Neuron (in vitro differentiated cells): ENCODE measurements at regions not wholly inside any gene's neighbourhood (a gene's known extent, or its start where the extent isn't known, plus 50 kb on each side); places are given as distances from the start of the nearest gene placed in this dataset.

ENCODE experiments used
- H2AFZ ChIP-seq: one replicate; pipeline ENCODE4 v1.6.1; 2013; ENCODE audit warnings: low read depth, mild to moderate bottlenecking, inconsistent platforms, low read length, moderate library complexity
- H3K27me3 ChIP-seq: one replicate; pipeline ENCODE4 v1.6.1; 2013; ENCODE audit warnings: low read length; ENCODE audit not compliant: insufficient read depth
- H3K36me3 ChIP-seq: one replicate; pipeline ENCODE4 v1.6.1; 2013; ENCODE audit warnings: low read length; ENCODE audit not compliant: insufficient read depth
- H3K4me1 ChIP-seq: one replicate; pipeline ENCODE4 v1.6.1; 2013; ENCODE audit warnings: low read length; ENCODE audit not compliant: insufficient read depth
- H3K4me3 ChIP-seq: 2 replicates; pipeline ENCODE4 v1.5.1; 2013; ENCODE audit warnings: mild to moderate bottlenecking, low read length, moderate library complexity
- H3K9me3 ChIP-seq: one replicate; pipeline ENCODE4 v1.6.1; 2013; ENCODE audit warnings: low read length

DNA sequence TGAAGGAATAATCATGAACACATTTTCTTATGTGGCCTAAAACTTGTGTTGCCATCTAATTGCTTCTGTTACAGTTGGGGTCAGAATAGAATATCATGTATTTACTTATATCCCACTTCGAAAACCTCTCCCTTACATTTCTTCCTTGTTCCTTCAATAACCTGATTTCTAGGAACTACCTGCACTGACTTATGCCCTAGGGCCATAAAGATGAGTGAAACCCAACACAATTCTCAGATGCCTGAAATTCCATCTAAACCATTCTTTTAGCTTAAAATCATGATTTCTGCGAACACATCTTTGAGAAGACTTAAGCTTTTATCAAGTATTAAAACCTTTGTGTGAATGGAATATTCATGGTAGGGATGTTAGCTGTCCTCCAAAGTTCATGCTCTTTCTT lies 142.7 kb downstream of the SNAPC1 start:
- H3K9me3 ChIP-seq: no peaks in the 10 kb centered on the region
- H2AFZ ChIP-seq: no peak overlapping the region
- H3K36me3 ChIP-seq: no peaks in the 10 kb centered on the region
- no peaks in the 10 kb centered on the region for H3K4me1 ChIP-seq
- no peaks in the 10 kb centered on the region for H3K27me3 ChIP-seq
- no peak overlapping the region for H3K4me3 ChIP-seq

DNA sequence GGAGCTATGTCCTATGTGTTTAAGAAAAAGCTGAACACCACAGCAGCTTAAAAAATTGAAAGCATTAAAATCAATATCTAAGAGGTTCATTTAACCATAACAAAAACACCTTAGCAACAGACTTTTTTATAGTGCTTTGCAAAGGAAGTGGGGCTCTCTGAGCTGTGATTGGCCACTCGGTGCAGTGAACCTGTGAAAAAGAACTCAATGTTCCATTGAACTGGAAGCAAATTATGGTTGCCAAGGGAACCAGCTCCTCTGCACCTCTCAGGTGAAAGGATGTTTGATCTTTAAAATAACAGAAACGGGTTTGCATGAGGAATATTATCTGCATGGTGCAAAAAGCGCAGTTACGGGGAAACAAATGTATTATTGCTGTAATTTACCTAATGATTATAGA lies 149.4 kb downstream of the SNAPC1 start:
- no peak overlapping the region for H3K4me3 ChIP-seq
- H2AFZ ChIP-seq: no peak overlapping the region
- no peaks in the 10 kb centered on the region for H3K27me3 ChIP-seq
- H3K36me3 ChIP-seq: no peaks in the 10 kb centered on the region
- no peaks in the 10 kb centered on the region for H3K9me3 ChIP-seq
- H3K4me1 ChIP-seq: no peaks in the 10 kb centered on the region

DNA sequence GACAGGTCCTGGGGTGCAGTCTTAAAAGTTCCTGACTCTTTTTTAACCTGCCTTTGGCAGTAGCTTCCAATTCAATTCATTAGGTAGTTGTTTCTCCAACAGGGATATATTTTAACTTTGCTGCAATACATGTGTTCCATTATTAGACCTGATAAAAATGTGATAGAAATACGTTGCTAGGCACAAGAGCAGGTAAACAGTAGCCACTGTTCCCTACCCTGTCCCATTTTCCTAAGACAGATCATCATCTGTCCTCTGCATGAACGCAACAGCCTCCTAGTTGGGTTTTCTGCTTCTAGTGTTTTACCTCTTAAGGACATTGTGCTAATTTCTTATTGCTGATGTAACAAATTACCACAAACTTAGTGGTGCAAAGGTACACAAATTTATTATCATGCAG lies 156.8 kb downstream of the SNAPC1 start:
- Histone ChIP-seq H3K36me3 (no peaks in the 10 kb centered on the region), H3K27me3 (no peaks in the 10 kb centered on the region), H3K4me3 (no peak overlapping the region), H3K4me1 (no peaks in the 10 kb centered on the region), H3K9me3 (no peaks in the 10 kb centered on the region), H2AFZ (no peak overlapping the region)

DNA sequence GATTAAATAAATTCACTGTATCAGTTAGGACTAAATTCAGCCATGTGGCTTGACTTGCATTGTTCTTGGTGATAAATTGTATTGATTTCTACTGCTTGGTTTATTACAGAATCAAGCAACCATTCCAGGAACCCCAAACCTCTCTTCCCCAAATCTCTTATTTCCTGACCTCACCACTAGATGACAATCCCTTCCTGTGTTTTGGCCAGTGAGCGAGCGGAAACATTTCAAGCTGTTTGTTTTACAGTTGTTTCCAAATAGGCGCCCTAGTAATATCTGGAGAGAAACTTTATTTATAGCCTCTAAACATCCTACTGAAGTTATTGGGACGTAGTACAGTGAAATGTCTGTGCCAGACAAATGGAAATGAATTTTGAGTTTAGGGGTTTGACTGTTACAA lies 161.1 kb downstream of the SNAPC1 start:
- Histone ChIP-seq H3K4me1 (no peaks in the 10 kb centered on the region), H3K9me3 (no peaks in the 10 kb centered on the region), H3K36me3 (no peaks in the 10 kb centered on the region), H3K4me3 (no peak overlapping the region), H3K27me3 (no peaks in the 10 kb centered on the region), H2AFZ (no peak overlapping the region)

DNA sequence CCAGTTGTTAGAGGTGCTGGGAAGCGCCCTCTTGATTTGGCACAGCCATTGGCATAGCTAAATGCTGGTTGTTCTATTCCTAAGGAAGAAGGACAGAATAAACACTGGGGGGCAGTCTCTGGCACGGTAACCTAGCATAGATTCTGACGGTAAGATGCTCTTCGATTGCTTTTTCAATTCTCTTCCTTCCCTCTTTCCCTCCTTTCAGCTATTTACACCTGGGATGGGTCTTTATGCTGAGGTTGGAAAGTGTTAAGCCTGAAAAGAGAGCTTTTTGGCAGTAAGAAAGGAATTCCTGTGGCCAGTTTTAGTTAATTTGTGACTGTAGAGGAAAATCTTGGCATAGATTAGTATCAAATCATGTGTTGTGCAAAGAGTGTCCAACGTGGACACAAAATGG lies 162.8 kb downstream of the SNAPC1 start:
- H3K27me3 ChIP-seq: no peaks in the 10 kb centered on the region
- no peaks in the 10 kb centered on the region for H3K36me3 ChIP-seq
- no peaks in the 10 kb centered on the region for H3K9me3 ChIP-seq
- H3K4me3 ChIP-seq: no peak overlapping the region
- H2AFZ ChIP-seq: no peak overlapping the region
- H3K4me1 ChIP-seq: no peaks in the 10 kb centered on the region

DNA sequence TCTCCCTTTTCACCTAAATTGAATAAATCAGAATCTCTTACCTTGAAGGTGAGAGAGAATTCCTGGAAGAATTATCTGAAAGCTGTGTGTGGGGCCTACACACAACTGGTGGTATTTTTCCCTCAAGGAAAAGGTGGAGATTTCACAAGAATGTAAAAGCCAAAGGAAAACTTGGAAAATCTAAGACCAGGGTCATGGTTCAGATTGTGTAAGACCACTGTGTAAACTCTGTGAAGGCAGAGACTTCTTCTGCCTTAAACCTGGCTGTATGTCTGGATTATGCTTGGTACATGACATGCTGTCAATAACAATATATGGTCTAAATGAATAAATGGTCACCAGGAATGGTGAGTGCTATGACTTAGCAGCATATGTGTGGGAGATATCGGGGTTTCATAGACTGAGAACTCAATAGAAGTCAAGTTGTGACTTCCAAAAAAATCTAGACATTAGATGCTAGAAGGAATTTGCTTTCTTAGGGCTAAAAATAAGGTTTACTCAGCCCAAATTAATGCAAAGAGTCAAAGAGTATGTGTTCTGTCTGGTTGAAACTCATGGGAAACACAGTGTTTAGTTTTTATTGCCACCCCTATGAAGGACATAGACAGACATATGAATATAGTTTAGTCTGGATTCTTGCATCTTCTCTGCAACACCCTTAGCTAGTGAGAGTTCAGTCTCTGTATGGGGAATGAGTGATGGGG lies 163.7 kb downstream of the SNAPC1 start:
- Histone ChIP-seq H3K36me3 (no peaks in the 10 kb centered on the region), H3K9me3 (no peaks in the 10 kb centered on the region), H3K4me1 (no peaks in the 10 kb centered on the region), H3K27me3 (no peaks in the 10 kb centered on the region), H2AFZ (no peak overlapping the region), H3K4me3 (no peak overlapping the region)

DNA sequence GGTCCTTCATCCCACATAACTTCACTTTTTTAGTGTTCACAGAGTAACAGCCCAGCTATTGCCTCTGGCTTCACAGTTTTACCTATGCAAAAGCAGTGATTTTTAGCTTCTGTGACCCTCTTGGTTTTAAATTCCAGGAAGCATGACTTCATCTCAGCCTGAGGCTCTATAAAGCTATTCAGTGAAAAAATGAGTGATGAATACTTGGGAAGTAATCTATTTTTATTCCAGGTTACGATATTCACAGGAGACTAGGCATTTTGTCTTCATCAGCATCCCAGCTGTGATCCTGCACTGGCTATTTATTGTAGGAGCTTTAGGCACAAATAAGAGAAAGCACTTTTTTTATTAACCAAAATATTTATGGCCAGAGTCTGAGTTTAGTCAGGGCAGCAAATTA lies 164.8 kb downstream of the SNAPC1 start:
- Histone ChIP-seq H3K9me3 (no peaks in the 10 kb centered on the region), H3K4me3 (no peak overlapping the region), H3K27me3 (no peaks in the 10 kb centered on the region), H3K4me1 (no peaks in the 10 kb centered on the region), H2AFZ (no peak overlapping the region), H3K36me3 (no peaks in the 10 kb centered on the region)

DNA sequence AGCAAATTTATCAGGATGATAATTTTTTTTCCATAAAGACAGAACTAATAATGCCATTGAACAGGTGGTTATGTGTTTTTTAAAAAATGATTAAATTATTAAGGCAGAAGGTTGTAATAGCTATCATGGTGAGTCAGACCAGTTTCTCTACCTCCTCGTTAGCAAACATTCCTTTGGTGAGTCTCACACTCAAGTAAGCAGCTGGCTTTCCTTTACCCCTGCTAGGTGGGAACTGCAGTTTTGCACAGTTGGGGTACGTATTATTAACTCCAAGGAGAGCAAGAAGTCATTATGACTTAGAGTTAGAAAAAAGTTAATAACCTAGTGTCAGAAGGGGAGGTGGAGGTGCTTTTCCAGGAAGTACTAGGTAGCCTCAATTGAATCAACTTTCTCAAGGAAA lies 165.3 kb downstream of the SNAPC1 start:
- Histone ChIP-seq H3K27me3 (no peaks in the 10 kb centered on the region), H3K4me3 (no peak overlapping the region), H2AFZ (no peak overlapping the region), H3K9me3 (no peaks in the 10 kb centered on the region), H3K36me3 (no peaks in the 10 kb centered on the region), H3K4me1 (no peaks in the 10 kb centered on the region)

DNA sequence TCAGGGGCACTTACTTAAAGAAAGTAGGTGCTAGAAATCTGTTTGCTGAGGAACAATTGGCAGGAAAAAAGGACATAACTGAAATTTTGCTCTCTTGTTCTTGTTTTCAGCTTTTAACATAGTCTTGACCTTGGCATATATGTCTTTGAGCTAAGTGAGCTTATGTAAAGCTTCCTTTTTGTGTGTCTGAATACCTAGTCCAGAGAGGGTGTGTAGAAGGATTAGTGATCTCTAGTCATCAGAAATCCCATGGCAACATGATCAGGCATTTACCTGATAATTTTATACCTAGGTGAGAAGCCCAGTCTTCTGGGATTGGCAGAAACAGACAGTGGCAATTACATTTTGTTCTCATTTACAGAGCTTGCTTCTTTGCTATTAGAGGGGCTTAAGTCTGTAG lies 166.1 kb downstream of the SNAPC1 start:
- Histone ChIP-seq H3K36me3 (no peaks in the 10 kb centered on the region), H2AFZ (no peak overlapping the region), H3K9me3 (no peaks in the 10 kb centered on the region), H3K27me3 (no peaks in the 10 kb centered on the region), H3K4me3 (no peak overlapping the region), H3K4me1 (peaks cover 1% of the 10 kb centered on the region)

DNA sequence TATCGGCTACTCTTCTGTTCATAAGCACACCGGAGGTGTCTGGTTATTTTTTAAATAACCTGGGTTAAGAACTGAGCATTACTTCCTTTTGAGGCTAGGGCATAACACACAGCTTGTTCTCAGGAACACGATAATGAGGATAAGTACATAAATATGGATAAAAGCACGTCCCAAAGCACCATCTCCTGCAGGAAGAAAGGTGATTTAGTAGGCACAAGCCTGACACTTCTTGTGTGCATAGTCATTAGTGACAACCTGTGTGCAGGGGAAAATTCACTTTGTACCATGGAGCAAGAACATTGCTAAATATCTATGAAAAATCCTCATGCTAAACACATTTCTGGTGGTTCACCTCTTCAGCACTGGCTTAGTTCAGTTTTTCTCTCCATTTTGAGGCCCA lies 166.5 kb downstream of the SNAPC1 start:
- H3K9me3 ChIP-seq: no peaks in the 10 kb centered on the region
- no peaks in the 10 kb centered on the region for H3K27me3 ChIP-seq
- no peak overlapping the region for H3K4me3 ChIP-seq

DNA sequence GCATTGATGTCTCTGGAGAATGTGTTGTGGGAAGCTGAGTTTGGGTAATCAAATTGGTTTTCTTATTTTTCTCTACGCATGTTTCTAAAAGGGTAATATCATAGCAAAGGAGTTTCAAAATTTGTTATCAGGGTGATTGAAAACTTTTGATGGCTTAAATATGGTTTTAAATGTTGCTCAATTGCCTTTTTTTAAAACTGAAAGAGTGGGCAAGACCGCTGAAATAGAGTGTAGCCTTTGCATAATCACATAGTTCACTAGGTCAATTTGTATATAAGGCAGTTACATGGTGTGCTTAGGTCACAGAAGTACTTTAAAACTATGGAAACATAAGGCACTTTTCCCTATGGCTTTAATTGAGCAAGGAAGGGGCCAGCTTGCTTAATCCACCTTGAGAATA lies 167.4 kb downstream of the SNAPC1 start:
- Histone ChIP-seq H3K27me3 (no peaks in the 10 kb centered on the region), H3K36me3 (no peaks in the 10 kb centered on the region), H3K4me3 (no peak overlapping the region), H3K4me1 (peaks cover 1% of the 10 kb centered on the region), H3K9me3 (no peaks in the 10 kb centered on the region), H2AFZ (no peak overlapping the region)

More for the DNA sequence above, 166.5 kb downstream of the SNAPC1 start:
- Histone ChIP-seq H3K36me3 (no peaks in the 10 kb centered on the region), H2AFZ (no peak overlapping the region), H3K4me1 (peaks cover 1% of the 10 kb centered on the region)

DNA sequence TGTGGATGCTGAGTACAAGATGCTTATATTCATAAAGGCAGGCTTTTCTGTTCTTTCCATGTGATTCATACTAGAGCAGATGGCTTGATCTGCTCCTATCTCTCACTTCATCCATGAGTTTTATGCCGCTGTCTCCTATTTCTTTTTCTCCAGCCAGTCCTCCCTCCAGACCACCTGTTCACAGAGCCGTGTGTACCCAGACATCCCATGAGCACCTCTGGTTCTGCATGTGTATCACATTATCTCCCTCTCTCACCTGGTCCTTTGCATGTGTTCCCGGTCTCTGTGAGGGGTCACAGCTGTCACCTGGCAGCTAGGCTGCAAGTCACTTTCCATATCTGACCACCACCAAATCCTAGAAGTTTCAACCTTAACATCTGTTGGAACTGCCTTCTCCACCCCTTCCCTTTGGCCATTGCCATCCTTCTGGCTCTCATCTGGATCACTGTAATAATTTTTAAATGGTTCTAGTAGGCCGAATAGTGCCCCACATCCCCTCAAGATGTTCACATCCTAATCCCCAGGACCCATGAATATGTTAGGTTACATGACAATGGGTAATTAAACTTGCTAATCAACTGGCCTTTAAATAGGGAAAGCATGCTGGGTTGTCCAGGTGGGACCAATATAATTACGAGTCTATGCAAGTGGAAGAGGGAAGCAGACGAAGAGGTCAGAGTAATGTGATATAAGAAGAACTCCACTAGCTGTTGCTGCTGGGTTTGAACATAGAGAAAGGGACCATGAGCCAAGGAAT lies 168.1 kb downstream of the SNAPC1 start:
- Histone ChIP-seq H3K9me3 (no peaks in the 10 kb centered on the region), H2AFZ (no peak overlapping the region), H3K27me3 (no peaks in the 10 kb centered on the region), H3K36me3 (no peaks in the 10 kb centered on the region), H3K4me3 (no peak overlapping the region), H3K4me1 (peaks cover 1% of the 10 kb centered on the region)

DNA sequence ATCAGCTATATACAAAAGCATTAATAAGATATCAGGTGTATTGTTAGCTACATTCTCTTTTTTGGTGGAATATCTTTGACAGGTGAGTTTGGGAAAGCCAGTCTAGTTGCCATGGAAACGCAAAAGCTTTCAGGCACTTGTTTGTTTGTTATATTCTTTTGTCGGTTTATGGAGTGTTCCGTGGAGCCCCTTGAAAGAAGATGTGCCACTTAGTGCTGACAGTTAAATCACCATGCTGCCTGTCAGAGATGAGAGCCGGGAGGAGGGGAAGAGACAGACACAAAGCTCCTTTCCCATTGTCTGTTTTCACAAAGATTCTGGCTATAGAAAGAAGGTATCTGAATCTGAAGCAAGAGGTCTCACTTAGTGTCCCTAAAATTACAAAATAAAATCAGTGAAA lies 170.8 kb downstream of the SNAPC1 start:
- H3K9me3 ChIP-seq: no peaks in the 10 kb centered on the region
- H3K27me3 ChIP-seq: no peaks in the 10 kb centered on the region
- peaks cover 1% of the 10 kb centered on the region for H3K4me1 ChIP-seq
- H2AFZ ChIP-seq: no peak overlapping the region
- H3K4me3 ChIP-seq: no peak overlapping the region
- no peaks in the 10 kb centered on the region for H3K36me3 ChIP-seq

DNA sequence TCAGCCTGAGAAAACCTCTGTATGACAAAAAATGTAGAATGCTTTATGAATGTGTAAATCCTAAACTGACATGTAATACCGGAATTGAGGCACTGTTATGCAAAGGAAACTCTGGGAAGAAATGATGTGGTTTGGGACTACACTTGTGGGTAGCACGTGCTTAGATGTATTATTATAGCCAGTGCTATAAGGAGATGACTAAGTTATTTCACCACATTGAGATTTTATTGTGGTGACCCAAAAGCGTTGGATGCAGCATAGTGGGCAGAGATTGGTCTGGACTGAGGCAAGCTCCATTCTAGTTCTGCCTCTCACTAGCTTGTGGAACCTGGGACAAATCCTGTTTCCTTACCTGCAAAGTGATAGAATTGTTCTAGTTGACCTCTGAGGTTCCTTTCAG lies 172.2 kb downstream of the SNAPC1 start:
- peaks cover 1% of the 10 kb centered on the region for H3K4me1 ChIP-seq
- no peak overlapping the region for H2AFZ ChIP-seq
- no peaks in the 10 kb centered on the region for H3K27me3 ChIP-seq
- H3K36me3 ChIP-seq: no peaks in the 10 kb centered on the region
- no peaks in the 10 kb centered on the region for H3K9me3 ChIP-seq
- no peak overlapping the region for H3K4me3 ChIP-seq
